Neutrophil (primary cell): ENCODE measurements at regions not wholly inside any gene's neighbourhood (a gene's known extent, or its start where the extent isn't known, plus 50 kb on each side); places are given as distances from the start of the nearest gene placed in this dataset.

ENCODE experiments used
- H3K27ac ChIP-seq: fragments of 200-600 bp; sonication (generic); 2 replicates; pipeline ENCODE4 v1.5.1; 2016; ENCODE audit warnings: mild to moderate bottlenecking, moderate library complexity
- H3K27me3 ChIP-seq: fragments of 200-600 bp; sonication (generic); 2 replicates; pipeline ENCODE4 v1.6.0; 2016; ENCODE audit warnings: mild to moderate bottlenecking
- H3K36me3 ChIP-seq: fragments of 200-600 bp; sonication (generic); 2 replicates; pipeline ENCODE4 v1.5.1; 2017
- H3K4me1 ChIP-seq, 2 experiments: fragments of 200-600 bp in 1 of 2; sonication (generic) in 1 of 2; 1 replicate in 1 of 2; 2 replicates in 1 of 2; pipeline versions ENCODE4 v1.5.1 to v1.6.1; 2013 to 2016; ENCODE audit warnings: low read depth in 1 of 2, low read length in 1 of 2, mild to moderate bottlenecking in 1 of 2, moderate library complexity in 1 of 2; ENCODE audit not compliant: control insufficient read depth in 1 of 2, insufficient read depth in 1 of 2
- H3K4me3 ChIP-seq, 2 experiments: fragments of 200-600 bp in 1 of 2; sonication (generic) in 1 of 2; 1 replicate in 1 of 2; 2 replicates in 1 of 2; pipeline ENCODE4 v1.5.1; 2013 to 2016; ENCODE audit warnings: low read depth in 1 of 2, low read length in 1 of 2, mild to moderate bottlenecking in 1 of 2, moderate library complexity in 1 of 2
- H3K9me3 ChIP-seq: fragments of 200-600 bp; sonication (generic); 2 replicates; pipeline ENCODE4 v1.5.1; 2016
- TF ChIP-seq, protein P1 (sequence below): fragments of 200-600 bp; sonication (generic); IDR thresholded peaks from 2 replicates; pipeline ENCODE4 v1.5.1; 2016; ENCODE audit warnings: antibody characterized with exemption

DNA sequence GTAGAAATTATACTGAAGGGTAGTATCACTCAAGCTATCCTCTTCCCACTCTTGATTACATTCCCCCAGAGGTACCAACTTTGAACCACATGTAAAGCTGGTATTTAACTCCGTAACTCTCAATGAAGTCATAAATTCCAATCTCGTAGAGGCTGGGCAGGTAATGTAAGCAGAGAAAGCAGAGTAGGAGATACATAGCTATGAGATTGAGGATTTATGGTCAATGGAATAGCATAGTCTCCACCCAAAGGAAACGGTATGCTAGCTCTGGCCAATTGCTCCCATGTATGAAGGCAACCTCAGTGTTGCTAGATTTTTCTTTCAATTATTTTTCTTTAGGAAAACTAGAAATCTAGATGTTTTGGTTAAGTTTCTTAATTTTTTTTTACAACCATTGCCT is 163.1 kb upstream of the NRIP1 start:
- H3K9me3 ChIP-seq: no peaks in the 10 kb centered on the region
- TF ChIP-seq, protein P1, sequence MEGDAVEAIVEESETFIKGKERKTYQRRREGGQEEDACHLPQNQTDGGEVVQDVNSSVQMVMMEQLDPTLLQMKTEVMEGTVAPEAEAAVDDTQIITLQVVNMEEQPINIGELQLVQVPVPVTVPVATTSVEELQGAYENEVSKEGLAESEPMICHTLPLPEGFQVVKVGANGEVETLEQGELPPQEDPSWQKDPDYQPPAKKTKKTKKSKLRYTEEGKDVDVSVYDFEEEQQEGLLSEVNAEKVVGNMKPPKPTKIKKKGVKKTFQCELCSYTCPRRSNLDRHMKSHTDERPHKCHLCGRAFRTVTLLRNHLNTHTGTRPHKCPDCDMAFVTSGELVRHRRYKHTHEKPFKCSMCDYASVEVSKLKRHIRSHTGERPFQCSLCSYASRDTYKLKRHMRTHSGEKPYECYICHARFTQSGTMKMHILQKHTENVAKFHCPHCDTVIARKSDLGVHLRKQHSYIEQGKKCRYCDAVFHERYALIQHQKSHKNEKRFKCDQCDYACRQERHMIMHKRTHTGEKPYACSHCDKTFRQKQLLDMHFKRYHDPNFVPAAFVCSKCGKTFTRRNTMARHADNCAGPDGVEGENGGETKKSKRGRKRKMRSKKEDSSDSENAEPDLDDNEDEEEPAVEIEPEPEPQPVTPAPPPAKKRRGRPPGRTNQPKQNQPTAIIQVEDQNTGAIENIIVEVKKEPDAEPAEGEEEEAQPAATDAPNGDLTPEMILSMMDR: no peak
- H3K36me3 ChIP-seq: no peaks in the 10 kb centered on the region
- no peak overlapping the region for H3K4me3 ChIP-seq
- H3K27ac ChIP-seq: no peak overlapping the region
- H3K4me1 ChIP-seq: no peaks in the 10 kb centered on the region
- no peaks in the 10 kb centered on the region for H3K27me3 ChIP-seq

DNA sequence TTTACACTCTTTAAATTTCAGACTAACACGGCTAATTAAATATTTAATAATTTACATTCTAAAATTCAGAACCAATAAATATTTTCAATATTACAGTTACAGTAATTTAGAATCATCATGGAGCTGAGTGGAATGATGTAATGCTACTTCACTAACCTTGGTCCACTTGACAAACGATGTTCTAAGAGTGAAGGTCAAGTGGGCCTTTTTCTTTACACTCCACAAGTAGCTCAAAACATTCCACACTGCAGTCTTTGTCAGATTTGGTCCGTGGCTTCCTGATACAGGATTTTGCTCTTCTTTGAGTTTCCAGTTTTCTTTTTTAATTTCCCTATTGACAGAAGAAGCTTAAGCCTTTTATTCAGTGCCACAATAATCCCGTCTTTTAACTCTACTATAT is 164.6 kb upstream of the NRIP1 start:
- TF ChIP-seq, protein P1: no peak
- no peaks in the 10 kb centered on the region for H3K36me3 ChIP-seq
- H3K27me3 ChIP-seq: no peaks in the 10 kb centered on the region
- H3K4me1 ChIP-seq: no peaks in the 10 kb centered on the region
- no peak overlapping the region for H3K4me3 ChIP-seq
- no peaks in the 10 kb centered on the region for H3K9me3 ChIP-seq
- H3K27ac ChIP-seq: no peak overlapping the region

DNA sequence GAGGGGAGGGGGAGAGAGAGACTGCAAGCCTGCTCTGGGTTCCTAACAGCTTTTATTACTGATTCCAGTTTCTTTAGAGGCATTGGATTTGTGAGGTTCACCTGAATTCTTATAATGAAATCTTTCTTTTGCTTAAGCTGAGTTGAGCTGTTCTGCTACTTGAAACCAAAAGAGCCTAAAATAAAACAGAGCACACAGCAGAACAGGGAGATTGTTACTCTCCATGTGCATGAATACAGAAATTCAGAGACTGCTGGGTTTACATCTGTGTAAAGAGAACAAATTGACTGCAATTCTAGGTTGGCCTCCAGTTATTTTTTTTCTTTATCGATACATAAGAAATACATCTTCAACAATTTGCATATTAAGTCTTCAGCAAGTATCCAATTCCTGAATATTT is 168.8 kb upstream of the NRIP1 start:
- Histone ChIP-seq H3K27ac (no peak overlapping the region), H3K4me3 (no peak overlapping the region), H3K4me1 (no peaks in the 10 kb centered on the region), H3K9me3 (no peaks in the 10 kb centered on the region), H3K27me3 (no peaks in the 10 kb centered on the region), H3K36me3 (no peaks in the 10 kb centered on the region)
- TF ChIP-seq, protein P1: no peak

DNA sequence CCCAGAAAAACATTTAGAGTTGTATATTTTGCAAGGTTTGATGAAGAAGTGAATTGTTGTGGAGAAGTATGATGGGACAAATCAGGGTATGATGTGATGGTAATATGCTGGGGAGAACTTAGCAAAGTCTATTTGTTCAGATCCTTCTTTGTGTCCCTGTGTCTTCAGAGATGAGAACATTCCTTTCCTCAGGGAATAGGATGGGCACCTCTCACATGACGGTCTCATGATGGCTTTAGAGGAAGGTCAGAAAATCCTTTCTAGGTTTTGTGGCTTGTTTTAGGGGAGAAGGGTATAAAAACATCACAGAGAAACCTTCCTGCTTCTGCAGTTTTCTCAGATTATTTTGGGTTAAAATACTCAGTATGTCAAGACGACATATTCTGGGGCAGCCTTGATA is 171.3 kb upstream of the NRIP1 start:
- Histone ChIP-seq H3K9me3 (no peaks in the 10 kb centered on the region), H3K27me3 (no peaks in the 10 kb centered on the region), H3K27ac (no peak overlapping the region), H3K4me1 (no peaks in the 10 kb centered on the region), H3K36me3 (no peaks in the 10 kb centered on the region), H3K4me3 (no peak overlapping the region)
- TF ChIP-seq, protein P1: no peak

DNA sequence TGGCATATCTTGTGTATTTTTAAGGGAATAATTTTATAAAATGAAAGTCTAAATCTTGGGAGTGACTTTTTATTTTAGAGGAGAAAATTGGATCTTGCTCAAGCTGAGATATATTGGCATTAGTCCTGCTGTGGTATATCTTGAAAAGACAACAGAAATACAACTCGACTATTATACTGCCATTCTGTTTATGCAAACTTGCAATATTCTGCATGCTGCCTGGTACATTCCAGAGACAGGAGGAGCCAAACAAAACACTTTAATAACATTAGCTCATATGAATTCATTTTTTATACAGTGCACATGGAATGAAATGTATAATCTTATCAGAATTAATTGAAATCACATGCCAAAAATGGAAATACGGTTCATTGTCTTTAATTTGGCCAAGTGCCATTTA is 176.0 kb upstream of the NRIP1 start:
- Histone ChIP-seq H3K36me3 (no peaks in the 10 kb centered on the region), H3K27ac (no peak overlapping the region), H3K9me3 (no peaks in the 10 kb centered on the region), H3K27me3 (no peaks in the 10 kb centered on the region), H3K4me3 (no peak overlapping the region), H3K4me1 (no peaks in the 10 kb centered on the region)
- TF ChIP-seq, protein P1: no peak
